ENCODE measurements at regions not wholly inside any gene's neighbourhood (a gene's known extent, or its start where the extent isn't known, plus 50 kb on each side); places are given as distances from the start of the nearest gene placed in this dataset.

- DNase-seq, result no peak
These were observed 327.5 kb upstream of the ZNF462 start for GRCh38 chr9:106535439-106535838.

- DNase-seq, result no peak
These were observed 304.8 kb upstream of the ZNF462 start for GRCh38 chr9:106557996-106558667.

GRCh38 chr9:106560540-106560939 lies 302.4 kb upstream of the ZNF462 start:
- no peak for DNase-seq

- no peak for DNase-seq
These were observed 287.1 kb upstream of the ZNF462 start for GRCh38 chr9:106575823-106576222.

- DNase-seq, result no peak
These were observed 286.7 kb upstream of the ZNF462 start for GRCh38 chr9:106576232-106576760.

DNA sequence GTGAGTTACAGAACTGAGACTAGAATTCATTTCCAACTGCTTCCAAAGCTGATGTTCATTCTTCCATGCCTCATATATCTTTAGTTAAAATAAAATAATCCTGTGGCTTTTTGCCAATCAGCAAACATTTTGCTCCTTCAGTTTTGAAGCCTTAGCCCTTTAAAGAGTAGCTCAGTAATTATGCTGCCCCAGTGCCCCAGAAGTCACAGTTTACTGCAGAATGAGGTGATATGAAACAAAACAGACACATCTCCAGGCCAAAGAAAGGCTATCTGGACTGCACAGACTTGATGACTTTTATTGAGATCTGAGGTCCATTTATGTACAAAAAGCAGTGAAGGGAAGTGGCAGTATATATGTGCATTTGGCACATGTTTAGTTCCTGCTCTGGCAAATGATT lies 285.8 kb upstream of the ZNF462 start:
- DNase-seq, result no peak

- DNase-seq, result no peak
These were observed 282.4 kb upstream of the ZNF462 start for GRCh38 chr9:106580546-106580945.

- DNase-seq, result no peak
These were observed 281.0 kb upstream of the ZNF462 start for GRCh38 chr9:106581973-106582372.

- DNase-seq, result no peak
These were observed 279.2 kb upstream of the ZNF462 start for GRCh38 chr9:106583751-106584150.

DNA sequence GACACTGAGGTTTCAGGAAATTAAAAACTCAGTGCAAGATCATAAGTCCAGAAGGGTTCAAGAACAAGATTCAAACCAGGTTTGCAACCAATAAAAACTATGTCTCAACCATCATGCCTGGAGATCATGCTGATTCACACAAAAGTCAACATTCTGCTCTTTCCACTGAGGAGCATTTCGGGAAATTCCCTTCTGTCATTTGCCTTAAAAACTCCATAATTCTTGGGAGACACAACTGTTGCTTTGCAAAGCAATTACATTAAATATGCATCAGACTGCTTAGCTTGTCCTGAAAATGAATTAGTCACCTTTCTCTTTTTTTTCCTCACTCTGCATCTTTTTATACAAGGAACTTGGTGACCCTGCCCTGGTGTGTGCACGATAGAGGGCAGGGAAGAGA lies 275.9 kb upstream of the ZNF462 start:
- no peak for DNase-seq

DNA sequence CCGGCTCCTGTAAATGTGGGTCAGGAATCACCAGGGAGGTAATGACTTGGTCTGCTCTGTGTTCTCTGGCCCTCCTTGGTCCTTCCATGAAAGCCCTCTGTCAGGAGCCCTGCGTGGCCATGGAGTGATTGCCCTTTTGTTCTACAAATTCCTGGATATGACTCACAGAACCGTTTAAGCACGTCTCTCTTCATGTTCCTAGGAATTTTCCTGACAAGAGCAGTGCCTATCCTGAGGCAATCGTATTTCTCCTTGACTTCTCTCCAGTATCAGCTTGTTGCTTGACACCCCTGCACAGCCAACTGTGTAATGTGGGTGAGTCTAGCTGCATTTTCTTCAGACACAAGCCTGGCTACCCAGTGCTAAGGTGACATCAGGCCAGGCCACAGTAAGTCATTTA lies 274.3 kb upstream of the ZNF462 start:
- no peak for DNase-seq

DNA sequence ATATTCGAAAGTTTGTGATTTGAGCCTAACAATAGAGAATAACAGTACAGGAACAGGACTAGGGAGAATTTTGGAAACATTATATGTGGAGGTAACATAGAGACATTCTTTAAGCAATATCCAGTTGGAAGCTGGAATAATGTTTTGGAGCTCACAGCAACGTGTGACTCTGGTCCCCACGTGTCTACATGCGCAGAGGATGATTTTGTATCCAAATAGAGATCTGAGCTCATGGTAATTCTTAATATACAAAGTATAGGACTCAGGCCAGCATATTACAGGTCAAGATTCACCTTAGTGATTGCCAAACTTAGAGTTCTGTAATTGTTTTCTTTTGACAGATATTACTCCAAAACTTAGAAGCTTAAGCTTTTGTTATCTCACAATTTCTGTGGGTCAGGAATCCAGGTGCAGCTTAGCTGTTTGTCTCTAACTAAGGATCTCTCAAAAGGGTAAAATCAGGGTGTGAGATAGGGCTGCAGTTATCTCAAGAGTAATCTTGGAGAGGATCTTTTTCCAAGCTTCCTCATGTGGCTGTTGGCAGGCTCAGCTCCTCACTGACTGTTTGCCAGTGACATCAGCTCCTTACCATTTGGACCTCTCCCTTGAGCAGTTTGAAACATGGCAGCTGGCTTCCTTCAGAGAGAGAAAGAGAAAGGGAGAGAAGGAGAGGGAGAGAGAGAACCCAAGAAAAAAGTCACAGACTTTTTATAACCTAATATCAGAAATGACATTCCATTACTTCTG lies 272.0 kb upstream of the ZNF462 start:
- DNase-seq, result no peak

DNA sequence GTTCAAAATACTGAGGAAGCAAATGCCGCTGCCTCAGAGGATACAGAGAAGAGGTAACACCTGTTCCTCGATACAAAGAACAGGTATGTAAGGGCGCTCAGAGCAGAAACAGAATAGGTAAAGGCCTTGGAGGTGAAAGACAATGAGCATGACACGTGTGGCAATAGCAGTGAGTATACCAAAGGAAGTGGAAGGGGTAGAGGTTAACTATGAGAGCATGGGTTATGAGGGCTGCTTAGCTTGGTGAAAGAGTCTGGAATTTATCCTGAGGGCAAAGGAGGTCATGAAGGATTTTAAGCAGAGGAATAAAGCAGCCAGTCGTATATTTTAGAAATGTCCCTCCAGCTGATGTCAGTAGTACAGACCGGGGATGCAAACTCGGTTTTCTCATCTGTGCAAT lies 269.8 kb upstream of the ZNF462 start:
- DNase-seq, result no peak

GRCh38 chr9:106596984-106597383 lies 266.0 kb upstream of the ZNF462 start:
- DNase-seq, result no peak

DNA sequence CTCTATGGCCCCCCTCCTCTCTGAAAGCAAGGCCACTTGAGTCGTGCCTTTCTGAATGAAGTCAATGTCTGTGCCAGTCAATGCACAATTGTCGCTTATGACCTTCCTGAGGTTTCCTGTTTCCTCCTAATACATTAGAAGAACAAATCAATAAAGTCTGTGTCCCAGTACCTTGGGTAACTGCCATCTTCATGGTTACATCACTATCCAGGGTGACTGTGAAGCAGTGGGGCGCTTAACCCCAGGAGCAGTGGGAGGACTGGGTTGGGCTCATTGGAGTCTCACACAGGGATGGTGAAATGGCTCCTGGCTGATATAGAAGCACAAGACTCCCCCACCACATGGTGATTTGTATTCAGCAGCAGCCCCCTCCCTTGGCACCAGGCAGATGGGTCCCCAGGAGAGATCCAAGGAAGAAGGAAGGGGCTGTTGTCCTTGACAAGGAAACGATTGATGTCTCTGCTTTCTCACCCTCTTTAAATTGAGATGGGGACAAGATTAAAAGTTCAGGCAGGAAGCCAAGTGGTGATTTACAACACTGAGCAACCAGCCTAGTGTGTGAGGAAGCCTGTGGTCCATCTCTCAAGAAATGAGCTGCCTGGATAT lies 261.9 kb upstream of the ZNF462 start:
- DNase-seq, result no peak

- no peak for DNase-seq
These were observed 260.6 kb upstream of the ZNF462 start for GRCh38 chr9:106602344-106602743.

DNA sequence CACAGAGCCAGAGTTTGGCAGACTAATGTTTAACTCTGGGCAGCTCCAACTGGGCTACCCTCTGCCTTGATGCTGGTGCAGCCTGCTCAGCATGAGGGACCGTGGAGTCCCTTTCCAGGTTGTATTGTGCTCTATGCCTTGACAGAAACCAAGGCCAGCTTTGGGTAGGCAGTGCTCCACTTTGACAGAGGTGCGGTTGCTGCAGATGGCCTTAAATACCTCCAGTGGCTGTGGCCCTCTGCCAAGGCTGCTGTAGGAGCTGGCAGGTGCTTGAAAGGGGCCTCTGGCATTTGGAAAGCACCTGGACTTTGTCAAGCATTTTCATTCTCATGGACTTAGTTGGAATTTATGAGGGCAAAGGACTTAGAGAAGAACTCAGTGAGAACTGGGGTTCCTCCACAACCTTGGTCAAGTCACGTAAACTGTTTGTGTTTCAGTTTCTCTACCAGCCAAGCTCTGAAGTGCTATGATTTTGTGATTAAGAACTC lies 249.7 kb upstream of the ZNF462 start:
- DNase-seq, result no peak

GRCh38 chr9:106615118-106615889 lies 247.7 kb upstream of the ZNF462 start:
- DNase-seq, result no peak

DNA sequence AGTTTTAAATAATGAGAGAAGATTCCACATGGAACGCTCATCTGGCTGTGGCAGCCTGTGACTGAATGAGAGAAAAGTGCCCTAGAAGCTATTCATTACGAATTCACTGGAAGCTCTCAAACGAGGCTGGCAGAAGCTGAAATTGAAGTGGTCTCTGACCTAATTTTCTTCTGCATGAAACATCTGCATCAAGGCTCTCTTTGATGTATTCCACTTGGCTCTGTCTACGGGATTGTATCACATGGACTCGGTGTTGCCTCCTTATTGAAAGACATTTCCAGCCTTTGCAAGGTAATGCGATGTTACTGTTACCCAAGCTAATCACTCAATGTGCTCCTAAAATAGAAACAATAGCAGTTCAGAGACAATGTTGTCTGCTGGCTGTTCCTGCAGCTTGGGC lies 246.9 kb upstream of the ZNF462 start:
- DNase-seq, result no peak

DNA sequence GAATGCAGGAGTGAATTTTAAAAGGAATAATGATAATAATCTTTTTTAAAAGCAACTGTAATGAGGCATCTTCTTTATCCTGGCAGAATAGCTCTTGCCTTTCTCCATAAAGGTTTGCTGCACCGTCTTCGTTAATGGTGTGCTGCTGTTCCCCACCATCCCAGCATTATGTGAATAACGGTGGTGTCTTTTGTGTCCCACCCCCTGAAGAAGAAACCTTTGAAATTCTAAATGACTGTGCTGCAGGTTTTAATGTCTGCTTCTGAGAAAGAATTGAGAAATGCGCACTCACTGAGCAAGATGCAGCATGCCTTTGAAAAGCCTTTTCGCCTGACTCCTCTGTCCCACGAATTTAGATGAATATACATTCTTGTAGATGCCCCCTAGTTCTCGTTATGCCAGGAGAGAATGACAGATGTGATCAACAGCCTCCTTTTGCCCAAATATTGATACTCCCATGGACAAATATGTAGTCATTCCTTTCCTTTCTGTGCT lies 246.1 kb upstream of the ZNF462 start:
- DNase-seq, result no peak

DNA sequence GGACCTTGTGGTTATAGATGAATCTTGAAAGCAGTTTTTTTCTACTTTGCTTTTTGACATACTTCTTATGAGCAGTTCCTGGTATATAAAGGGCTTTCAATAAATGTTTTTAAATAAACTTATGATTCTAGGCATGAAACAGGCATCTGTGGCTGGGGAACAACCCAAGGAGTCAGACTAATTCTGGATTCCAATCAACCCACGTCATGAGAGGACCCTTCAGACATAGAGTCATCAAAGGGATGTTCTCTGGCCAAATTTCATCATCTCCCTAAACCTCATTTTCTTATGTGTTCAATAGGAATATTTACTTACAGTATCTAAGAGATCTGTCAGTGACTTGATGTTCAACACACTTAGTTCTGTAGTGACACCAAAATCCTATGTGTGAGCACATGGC lies 243.8 kb upstream of the ZNF462 start:
- no peak for DNase-seq

DNA sequence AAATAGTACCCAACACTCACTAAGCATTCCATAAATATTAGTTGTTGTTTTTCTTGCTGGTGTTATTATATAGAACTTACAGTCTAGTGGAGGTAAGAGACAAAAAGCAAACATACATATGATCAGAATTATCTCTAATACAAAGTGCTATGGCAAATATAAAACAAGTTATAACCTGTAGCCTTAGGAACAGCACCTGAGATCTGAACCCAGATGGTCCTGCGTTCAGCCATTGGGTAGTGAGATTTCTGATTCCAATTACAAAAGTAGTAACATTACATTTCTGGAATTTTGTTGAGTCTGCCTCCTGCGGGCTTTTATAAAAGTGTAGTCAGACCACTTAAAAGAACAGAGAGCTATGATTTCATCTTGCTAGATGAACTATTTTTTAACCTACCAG lies 242.9 kb upstream of the ZNF462 start:
- no peak for DNase-seq

GRCh38 chr9:106620866-106621265 lies 242.1 kb upstream of the ZNF462 start:
- no peak for DNase-seq
